ENCODE measurements at regions not wholly inside any gene's neighbourhood (a gene's known extent, or its start where the extent isn't known, plus 50 kb on each side); places are given as distances from the start of the nearest gene placed in this dataset.
"Not testable (repeated sequence)": the region's sequence is repeated elsewhere in the genome, so short reads cannot be mapped to it uniquely, and the experiment has no call there.

DNA sequence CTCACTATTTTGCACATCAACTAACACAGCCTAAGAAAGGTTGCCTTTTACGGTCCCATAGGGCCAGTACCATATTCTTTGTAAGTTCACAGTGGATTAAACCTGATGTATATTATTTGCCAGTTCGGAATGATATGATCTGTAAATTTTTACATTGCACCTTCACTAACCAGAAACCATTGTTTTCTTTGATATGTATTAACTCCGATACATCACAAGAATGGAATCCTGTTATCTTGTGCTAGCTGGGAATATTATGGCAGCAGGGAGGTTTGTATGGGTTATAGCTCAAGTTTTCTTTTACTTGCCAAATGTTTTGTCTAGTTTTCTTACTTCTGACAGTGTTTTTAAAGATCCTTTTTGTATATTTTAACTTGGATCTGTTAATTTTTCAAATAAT, 51.4 kb upstream of the S1PR1 start:
- DNase-seq: no peak

DNA sequence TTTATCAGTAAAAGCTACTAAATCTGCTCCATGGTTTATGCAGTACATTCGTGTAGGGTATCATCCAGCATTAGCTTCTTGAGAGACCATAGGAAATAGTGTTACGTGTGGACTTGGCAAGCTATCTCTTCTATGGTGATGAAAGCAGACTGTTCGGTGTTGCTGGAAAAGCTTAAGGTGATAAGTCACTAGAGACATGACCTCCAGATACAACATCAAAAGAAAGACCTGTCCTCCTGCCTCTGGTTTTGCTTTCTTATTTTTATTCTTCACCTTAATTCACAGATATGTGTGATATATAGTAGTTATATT, 53.5 kb upstream of the S1PR1 start:
- DNase-seq: no peak

DNA sequence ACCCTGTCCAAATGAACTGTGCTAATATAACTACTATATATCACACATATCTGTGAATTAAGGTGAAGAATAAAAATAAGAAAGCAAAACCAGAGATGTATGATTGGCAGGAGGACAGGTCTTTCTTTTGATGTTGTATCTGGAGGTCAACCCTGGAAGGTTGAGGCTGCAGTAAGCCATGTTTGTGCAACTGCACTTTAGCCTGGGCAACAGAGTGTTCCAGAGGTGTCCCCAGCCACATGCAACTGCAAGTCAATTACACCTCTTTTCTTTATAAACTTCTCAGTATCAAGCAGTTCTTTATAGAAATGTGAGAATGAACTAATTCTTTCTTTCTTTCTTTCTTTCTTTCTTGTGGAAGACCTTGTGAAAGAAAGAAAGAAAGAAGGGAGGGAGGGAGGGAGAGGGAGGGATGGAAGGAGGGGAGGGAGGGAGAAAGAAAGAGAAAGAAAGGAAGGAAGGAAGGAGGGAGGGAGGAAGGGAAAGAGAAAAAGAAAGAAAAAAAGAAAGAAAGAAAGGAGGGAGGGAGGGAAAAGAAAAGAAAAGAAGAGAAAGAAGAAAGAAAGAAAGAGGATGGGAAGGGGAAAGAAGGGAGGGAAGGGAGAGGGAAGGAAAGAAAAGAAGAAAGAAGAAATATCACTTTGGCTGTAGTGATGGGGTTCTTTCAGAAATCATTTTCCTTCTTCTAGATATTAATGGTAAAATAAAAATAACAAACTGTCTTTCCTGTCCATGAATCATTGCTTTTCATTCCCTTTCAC, 54.0 kb upstream of the S1PR1 start:
- DNase-seq: no peak

DNA sequence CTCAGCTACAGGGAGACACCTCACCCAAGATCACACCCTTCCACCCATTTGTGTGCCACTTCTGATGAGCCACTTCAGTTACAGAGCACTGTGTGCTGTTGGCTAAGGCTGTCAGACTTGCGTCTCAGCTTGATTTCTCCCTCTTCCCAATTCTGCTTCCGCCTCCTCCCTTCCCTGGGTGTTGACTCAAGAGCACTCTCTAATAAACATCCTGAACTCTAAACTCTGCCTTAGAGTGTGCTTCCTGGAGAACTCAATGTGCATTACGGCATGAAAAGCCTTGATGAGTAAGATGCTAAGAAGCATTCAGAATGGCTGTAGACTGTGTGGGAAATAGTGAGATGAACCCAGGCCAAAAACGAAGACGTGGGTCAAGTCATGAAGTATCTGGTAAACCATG, 54.9 kb upstream of the S1PR1 start:
- no peak for DNase-seq

DNA sequence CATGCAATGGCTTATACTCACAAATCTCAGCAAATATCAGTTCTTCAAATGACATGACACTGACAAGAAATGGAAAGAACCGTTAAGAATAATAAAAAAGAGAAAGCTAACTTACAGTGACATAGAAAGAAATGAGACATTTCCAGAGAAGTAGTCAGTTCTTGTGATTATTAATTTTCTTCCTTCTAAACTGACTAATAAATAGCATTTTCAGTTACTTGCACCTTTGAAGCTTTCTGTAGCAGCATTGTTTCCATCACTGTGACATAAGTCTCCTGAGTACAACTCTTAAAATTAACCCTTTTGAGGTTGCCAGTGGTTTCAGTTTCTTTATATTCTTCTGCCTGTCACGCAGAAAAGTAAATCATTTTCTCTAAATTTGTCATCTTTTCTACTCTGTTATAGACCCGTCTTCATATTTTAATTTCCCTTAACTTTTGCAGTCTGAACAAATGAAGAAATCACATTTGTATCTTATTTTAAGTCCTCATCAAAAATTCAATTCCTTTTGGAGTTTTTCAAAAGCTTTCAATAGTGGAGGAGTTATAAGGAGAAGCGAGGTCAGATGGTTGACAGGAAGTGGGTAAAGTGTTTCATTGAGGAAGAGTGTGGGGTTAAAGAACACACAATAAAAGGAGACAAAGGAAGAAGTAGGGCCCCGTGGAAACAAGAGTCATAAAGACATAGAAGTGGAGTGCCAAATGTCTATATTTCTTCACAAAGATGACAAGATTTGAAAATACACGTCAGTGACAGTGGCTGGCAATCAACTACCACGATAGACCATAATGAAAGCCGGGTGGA, 57.9 kb upstream of the S1PR1 start:
- DNase-seq: peak in 1 of 2 donors; percentile 52

DNA sequence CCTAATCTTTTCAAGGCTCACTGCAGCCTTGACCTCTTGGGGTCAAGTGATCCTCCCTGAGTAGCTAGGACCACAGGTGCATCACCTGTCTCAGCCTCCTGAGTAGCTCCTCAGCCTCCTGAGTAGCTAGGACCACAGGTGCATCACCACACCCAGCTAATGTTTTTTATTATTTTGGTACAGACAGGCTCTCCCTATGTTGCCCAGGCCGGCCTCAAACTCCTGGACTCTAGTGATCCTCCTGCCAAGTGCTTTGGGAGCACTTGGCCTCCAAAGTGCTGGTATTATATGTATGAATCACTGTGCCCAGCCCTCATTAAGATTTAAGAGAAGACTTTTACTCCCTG, 58.5 kb upstream of the S1PR1 start:
- no peak for DNase-seq

DNA sequence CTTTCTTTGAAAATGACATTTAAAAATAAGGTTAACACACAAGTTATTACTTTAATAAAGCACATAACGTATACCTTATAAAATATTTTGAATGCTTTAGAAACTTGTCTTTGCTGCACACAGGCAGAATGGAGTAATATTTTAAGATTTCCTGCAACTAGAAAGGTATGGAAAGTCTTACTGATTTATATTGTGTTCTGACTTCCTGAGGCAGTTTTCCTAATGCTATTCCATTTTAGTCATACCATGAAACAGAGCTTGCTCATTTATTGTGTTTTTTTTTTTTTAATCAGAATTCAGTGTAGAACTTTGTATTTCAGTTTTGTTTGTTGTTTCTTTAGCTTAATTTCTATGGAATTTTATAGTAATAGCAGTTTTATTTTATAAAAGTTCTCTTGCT, 60.9 kb upstream of the S1PR1 start:
- DNase-seq: no peak

DNA sequence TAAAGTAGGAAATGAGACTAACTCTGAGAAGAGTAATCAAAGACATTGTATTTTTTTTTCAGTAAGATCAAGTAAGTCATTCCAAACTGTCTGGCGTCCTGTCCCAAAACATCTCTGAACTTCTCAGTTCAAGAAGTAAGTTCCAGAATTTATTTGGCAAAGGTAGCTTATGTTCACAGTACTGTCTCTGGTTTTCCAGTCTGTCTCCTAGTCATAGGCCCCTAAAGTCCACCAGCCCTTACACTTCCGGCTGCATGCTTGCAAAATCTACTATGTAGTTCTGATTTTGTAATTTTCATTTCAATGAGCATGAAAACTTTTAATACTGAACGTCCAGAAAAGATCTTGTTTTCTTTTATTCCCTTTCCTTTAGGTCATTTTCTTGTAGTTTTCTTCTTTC, 61.4 kb upstream of the S1PR1 start:
- DNase-seq: no peak

DNA sequence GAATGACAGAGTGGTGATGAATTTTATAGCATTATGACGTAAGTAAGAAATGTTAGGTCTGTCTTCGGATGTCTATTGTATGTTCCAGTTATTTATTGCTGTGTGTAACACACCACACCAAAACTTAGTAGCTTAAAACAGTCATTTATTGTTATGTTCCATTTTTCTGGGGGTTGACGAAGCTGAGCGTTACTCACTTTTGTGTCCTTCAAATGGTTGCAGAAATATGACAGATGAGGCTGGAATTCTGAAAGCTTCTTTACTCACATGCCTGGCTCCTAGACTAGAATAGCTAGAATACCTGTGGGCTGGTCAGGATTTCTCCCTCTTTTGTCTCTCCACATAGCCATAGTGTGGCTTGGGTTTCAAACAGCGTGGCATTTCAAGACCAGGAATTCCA, 62.1 kb upstream of the S1PR1 start:
- DNase-seq: no peak

DNA sequence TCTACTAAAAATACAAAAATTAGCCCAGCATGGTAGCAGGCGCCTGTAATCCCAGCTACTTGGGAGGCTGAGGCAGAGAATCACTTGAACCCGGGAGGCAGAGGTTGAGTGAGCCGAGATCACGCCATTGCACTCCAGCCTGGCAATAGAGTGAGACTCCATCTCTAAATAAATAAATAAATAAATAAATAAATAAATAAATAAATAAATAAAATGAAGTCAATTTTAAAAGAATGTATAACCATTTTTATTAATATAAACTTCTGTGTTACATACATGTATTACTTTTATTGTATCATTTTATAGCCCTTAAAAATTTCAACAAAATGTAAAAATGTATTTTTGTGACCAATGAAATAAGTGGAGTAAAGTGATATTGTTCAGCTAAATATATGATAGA, 62.5 kb upstream of the S1PR1 start:
- not testable (repeated sequence) for DNase-seq

DNA sequence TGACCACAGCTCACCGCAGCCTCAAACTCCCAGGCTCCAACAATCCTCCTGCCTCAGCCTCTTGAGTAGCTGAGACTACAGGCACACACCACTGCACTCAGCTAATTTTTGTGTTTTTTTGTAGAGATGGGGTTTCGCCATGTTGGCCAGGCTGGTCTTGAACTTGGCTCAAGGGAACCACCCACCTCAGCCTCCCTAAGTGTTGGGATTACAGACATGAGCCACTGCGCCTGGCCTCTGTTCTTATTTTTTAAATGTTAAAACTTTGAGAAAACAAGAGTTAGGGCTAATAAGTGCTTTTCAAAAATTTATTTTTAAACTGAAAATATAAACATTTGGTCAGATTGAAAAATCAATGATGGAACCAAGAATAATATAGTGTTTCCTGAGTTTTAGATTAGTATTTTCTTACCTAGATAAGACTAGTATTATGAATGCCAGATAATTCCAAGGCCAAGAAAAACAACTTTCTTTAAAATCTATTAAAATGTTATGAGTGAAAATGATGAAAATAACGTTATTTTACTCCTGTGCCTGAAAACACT, 66.2 kb upstream of the S1PR1 start:
- DNase-seq: no peak

DNA sequence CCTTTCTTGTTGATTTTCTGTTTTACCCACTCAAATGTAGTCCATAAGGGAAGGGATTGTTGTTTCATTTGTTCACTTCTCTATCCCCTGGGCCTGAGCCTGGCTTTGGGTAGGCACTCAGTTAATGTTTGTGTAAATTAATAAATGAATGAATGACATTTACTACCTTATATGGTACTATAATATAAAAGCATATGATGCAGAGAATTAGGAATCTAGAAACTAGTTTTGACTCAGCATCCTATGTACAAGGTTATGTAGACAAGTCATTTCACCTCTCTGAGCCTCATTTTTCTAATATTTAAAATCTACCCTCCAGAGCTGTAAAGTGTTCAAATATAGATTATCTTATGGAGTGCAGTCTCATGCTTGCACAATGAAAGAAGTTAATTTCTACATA, 68.9 kb upstream of the S1PR1 start:
- no peak for DNase-seq

DNA sequence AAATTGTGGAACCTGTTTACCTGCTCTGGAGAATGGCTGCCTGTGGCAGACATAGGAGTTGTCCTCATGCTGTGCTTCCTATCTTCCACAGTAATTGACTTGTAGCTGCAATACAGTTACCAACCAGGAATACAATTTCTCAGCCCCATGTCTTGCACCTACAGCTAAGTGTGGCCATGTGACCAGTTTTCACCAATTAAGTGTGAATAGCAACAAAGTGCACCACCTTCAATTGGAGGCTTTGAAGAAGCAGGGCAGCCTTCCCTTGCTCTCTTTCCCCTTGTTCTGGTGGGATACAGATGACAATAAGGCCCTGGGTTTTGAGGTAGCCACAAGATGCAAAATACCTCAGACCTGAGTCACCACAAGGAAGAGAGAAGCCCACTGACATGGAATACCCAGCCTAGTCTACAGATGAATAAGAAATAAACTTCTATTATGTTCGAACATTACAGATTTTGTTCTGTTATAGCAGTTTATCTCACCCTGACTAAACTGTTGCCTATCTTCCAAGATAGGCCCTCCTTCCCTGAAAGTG, 70.2 kb upstream of the S1PR1 start:
- DNase-seq: no peak

DNA sequence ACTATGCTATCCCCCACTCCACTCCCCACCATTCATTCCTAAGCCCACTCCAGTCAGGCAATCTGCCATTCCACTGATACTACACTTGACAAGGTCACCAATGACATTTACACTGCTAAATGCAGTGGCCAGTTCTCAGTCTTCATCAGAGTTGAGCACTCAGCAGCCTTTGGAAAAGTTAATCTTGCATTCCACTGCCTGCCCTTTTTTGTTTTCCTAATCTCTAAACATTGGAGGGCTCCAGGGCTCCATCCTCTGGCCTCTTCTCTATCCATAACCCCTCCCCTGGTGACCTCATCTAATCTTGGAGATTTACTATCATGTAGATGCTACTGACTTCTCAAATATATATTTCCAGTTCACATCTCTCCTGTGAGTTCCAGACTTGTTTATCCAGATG, 70.9 kb upstream of the S1PR1 start:
- DNase-seq: no peak

DNA sequence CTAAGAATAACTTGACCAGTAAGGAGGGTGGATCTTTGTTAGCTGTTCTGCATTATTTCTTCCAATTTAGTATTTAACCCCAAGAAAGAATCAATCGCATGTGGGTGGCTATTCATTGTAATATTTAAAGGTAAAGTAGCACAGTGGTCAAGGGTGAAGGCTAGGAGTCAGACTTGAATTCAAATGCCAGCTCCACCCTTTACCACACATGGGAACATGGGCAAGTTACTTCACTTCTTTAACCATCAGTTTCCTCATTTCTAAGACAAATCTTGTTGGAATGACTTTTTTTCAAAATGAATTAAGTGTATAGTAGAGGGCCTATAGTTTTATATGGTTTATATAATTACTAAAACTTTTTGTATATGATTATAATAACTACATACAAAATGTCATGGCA, 71.3 kb upstream of the S1PR1 start:
- DNase-seq: no peak

DNA sequence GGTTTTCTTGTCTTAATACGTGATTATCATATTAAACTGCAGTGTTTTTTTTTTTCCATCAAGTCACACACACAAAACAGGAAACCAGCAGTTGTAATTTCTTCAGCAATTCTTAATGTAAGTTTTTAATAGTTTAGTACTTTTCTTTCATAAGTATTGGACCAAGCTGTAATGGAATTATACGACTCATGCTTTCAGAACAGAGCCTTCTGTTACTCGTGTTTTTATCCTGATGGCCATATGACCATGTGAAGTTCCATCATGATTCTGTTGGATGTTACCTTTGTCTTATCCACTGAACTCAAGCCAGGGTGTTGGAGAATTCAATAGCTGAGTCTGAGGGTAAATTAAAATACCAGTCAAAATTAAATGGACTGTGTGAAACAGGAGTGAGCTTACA, 72.0 kb upstream of the S1PR1 start:
- no peak for DNase-seq

DNA sequence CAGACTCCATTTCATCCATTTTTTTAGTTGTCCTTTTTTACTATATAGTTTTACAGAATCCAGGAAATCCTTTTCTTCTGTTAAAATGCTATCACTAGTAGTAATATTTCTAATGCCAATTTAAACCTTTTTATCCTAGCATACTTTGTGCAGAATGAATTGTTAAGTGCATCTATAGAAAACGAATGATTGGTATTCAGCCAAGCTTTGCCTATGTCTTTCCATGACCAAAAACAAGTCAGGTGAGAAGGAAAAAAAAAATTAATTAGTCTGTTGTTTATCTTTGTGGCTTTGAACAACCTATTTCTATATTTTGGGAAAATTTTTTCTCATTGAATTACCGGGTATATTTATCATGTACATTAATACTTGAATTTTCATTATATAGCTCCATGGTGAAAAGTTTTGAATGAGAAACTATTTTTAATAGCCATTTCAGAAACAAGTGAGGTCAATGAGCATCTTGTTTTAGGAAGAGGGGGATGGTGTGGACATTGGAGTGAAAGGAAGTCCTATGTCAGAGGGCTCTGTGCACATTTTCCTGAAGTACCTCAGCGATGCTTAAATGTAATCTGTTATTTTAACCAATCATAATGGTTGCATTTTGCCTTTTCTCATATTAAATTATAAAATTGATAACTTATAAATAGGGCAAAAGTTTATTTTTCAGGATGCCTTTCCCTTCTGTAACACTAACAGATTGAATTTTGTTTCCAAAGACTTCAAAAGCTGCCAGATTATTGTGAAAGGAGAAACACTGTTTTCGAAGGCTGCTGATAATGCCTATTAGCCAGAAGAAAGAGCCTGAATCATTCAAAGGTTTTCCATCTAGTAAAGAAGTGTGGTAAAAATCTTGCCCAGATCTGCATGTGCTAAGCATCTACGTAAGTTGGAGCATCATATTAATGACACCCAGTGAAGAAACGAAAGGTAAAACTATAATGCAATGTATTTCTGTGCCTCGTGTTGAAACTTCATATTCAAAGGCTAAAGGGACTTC, 73.8 kb upstream of the S1PR1 start:
- no peak for DNase-seq

DNA sequence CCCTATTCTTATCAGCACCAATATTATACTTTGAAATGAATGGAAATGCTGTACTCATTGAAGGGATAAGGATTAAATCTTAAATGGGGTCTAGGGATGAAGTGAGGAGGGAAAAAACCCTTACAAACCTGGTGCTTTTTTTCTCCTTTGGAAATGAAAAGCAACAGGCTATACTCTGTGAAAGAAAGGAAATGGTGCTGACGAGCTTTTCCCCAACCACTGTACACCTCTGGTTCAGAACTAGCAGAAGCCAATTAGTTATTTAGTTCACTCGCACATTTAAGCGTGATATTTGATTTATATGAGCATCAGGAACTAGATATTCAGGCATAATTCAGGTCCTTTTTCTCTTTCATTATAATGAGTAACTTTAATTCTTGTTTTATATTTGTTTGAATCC, 74.5 kb upstream of the S1PR1 start:
- no peak for DNase-seq

DNA sequence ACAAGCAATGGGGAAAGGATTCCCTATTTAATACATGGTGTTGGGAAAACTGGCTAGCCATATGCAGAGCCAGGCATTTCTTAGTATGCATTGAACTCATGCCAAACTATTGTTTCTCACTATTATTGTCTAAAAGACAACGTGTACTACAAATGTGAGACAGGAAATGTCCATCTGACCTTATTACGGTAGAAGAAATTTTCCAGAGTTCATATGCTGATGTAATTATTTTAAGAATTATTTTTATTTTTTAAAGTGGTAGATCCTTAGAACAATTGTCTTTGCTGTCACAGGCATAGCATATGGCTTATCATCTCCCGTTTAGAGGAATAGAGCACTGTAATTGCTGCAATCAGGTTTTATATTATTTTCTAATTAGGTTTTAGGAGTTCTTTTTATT, 75.2 kb upstream of the S1PR1 start:
- no peak for DNase-seq

DNA sequence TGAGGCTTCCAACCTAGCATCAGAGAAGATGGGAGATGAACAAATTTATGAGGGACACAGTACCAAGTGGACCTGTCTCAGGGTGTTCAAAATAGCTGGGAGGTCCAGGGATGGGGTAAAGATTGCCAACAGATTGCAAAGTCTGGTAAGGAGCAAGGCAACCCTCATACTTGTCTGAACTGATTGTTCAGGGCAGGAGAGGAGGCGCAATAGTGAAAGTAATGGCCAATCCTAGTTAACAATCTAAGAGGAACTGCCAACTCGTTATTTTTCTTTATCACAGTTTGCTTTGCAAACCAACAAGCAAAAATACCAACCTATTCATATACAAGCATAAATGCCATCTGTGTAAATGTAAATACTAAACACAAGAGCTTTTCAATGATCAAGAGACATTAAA, 78.4 kb upstream of the S1PR1 start:
- no peak for DNase-seq

DNA sequence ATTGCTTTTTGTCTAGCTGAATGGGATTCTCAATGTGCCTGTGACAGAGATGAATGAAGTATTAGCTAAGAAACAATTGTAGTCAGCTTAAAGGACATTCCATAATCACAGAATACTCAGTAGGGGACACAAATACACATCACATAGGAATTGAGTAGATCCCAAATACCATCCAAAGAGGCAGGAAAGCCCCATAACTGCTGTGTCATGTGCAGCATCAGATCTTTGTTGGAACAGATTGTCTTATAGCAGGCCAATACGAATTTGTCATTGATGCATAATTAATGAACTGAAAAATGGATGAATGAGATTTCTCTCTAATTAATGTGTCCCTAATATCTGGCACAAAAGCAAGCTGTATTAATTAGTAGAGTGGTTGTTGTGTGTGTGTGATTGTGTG, 82.3 kb upstream of the S1PR1 start:
- no peak for DNase-seq

DNA sequence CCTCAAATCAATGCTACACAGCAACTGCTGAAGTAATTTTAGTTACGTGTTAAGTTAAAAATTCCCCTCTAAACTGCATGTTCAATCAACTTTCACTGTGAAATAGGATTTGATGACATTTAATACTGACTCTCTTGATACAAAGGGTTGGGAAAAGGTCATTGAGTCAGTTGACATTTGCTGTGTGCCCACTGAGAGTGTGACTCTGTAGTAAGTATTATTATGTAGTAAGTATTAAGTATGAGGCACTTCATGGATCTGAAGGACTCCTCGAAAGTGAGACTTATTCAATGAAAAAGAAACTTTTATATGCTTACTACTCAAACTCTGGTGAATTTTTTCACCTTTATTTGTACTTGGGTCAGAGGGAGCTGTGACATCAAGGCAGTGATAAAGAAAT, 83.1 kb upstream of the S1PR1 start:
- no peak for DNase-seq

DNA sequence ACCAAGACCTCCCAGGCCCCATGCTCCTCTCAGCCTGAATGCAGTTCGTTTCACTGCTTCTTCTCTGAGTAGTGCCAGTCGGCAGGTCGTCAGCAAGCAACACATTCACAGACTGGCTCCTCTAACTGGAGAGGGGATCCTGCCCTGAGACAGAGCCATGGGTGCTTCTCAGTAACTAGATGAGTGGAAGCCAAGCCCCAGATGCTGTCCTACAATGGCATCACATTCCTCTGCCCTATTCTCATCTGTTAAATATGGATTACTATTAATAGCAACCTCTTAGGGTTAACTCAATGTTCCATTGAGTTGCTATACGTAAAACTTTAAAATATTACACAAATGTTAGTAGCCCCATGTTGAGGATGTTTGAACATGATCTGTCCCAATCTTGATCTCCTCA, 84.2 kb upstream of the S1PR1 start:
- no peak for DNase-seq

Measured in CD4-positive, alpha-beta T cell treated with Interferon alpha-2 for 1 hour (primary cell).